H1 (cell line): ENCODE measurements at regions not wholly inside any gene's neighbourhood (a gene's known extent, or its start where the extent isn't known, plus 50 kb on each side); places are given as distances from the start of the nearest gene placed in this dataset.

ENCODE experiments used
- BRCA1 ChIP-seq: IDR thresholded peaks from 2 replicates; pipeline ENCODE4 v1.6.1; 2012; ENCODE audit warnings: low read depth, low read length, improper control_type of control experiment
- CREB1 ChIP-seq: IDR thresholded peaks from 2 replicates; pipeline ENCODE4 v1.6.1; 2012; ENCODE audit warnings: inconsistent platforms
- CTCF ChIP-seq, 3 experiments: IDR thresholded peaks; 1 replicate in 2 of 3; 2 replicates in 1 of 3; pipeline versions ENCODE4 v1.5.1 to v1.6.1; 2011; ENCODE audit warnings: low read length in 3 of 3, mild to moderate bottlenecking in 3 of 3, inconsistent platforms in 2 of 3, low read depth in 1 of 3, moderate library complexity in 1 of 3; ENCODE audit not compliant: insufficient read depth in 1 of 3; ENCODE audit errors: control extremely low read depth in 1 of 3
- FOSL1 ChIP-seq: IDR thresholded peaks from 2 replicates; pipeline ENCODE4 v1.6.1; 2011; ENCODE audit warnings: mild to moderate bottlenecking, low read depth, low read length, moderate library complexity; ENCODE audit not compliant: insufficient read depth
- JUN ChIP-seq: IDR thresholded peaks from 2 replicates; pipeline ENCODE4 v1.6.1; 2011; ENCODE audit warnings: low read depth, mild to moderate bottlenecking, improper control_type of control experiment, low read length
- JUND ChIP-seq: IDR thresholded peaks from 2 replicates; pipeline ENCODE4 v1.6.1; 2011; ENCODE audit warnings: mild to moderate bottlenecking, improper control_type of control experiment, low read length
- POLR2A ChIP-seq, 2 experiments: IDR thresholded peaks; 1 replicate in 1 of 2; 2 replicates in 1 of 2; pipeline ENCODE4 v1.6.1; 2011; ENCODE audit warnings: low read depth in 2 of 2, low read length in 2 of 2, mild to moderate bottlenecking in 2 of 2; ENCODE audit errors: control extremely low read depth in 1 of 2
- RAD21 ChIP-seq, 2 experiments: IDR thresholded peaks in 1 of 2; conservative IDR thresholded peaks in 1 of 2; 2 replicates each; pipeline ENCODE4 v1.6.1; 2011; ENCODE audit warnings: low read depth in 2 of 2, low read length in 2 of 2, improper control_type of control experiment in 1 of 2, inconsistent platforms in 1 of 2, mild to moderate bottlenecking in 1 of 2, moderate library complexity in 1 of 2
- SIN3A ChIP-seq, 2 experiments: IDR thresholded peaks in 1 of 2; conservative IDR thresholded peaks in 1 of 2; 2 replicates each; pipeline ENCODE4 v1.6.1; 2011 to 2012; ENCODE audit warnings: low read length in 2 of 2, improper control_type of control experiment in 1 of 2, low read depth in 1 of 2, mild to moderate bottlenecking in 1 of 2
- SIX5 ChIP-seq: IDR thresholded peaks from 2 replicates; pipeline ENCODE4 v1.6.1; 2011; ENCODE audit warnings: mild to moderate bottlenecking, low read depth, low read length
- TAF1 ChIP-seq: IDR thresholded peaks from 2 replicates; pipeline ENCODE4 v1.6.1; 2011; ENCODE audit warnings: mild to moderate bottlenecking, low read depth, low read length
- TEAD4 ChIP-seq: IDR thresholded peaks from 2 replicates; pipeline ENCODE4 v1.6.1; 2012; ENCODE audit warnings: low read depth, low read length, inconsistent platforms, mixed read lengths
- YY1 ChIP-seq: IDR thresholded peaks from 2 replicates; pipeline ENCODE4 v1.6.1; 2011; ENCODE audit warnings: low read depth, mild to moderate bottlenecking, low read length

DNA sequence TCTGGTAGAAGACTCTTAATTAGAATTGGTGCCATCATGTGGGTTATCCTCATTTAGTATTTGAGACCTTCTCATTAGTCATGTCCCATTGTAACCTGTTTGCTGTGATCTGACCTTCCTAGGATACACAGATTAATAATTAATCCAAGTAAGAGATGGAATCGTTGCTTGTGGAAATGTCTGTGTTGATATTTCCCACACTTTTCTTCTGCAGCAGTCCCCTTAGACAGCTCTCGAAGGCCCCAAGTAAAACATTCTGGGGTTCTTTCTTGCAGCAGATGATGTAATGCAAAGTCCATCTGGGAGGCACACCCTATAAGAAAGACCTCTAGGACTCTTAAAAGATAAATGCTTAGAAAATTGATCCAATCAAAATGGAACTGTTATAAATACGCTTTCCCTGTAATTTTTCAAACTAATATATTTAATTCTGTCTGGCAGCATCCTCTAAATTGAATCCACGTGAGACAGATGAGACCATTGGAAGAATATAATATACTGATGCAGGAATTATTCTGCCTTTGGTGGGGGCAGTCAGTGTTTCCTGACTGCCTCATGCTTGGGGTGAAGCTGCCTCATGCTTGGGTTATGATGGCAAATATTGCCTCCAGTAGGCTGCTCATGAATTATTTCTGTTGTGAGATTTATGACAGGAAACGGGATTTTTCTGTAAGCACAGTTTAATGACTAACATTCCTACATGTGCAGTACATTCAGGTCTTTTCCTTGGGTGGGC, 54.5 kb upstream of the ARMC2 start:
- no peak for TF ChIP-seq TAF1
- TF ChIP-seq CREB1 = no peak
- no peak for TF ChIP-seq RAD21 (IDR thresholded peaks at IDR 0.05 in 1 of 2, conservative IDR thresholded peaks at IDR 0.05 in 1 of 2; ENCODE audit: low read depth in 2 of 2, low read length in 2 of 2)
- no peak for TF ChIP-seq CTCF (IDR thresholded peaks at IDR 0.05; ENCODE audit: control extremely low read depth in 1 of 3, insufficient read depth in 1 of 3, low read depth in 1 of 3, low read length in 3 of 3)
- TF ChIP-seq JUN = no peak
- TF ChIP-seq POLR2A (IDR thresholded peaks at IDR 0.05; ENCODE audit: control extremely low read depth in 1 of 2, low read depth in 2 of 2, low read length in 2 of 2) = no peak
- TF ChIP-seq TEAD4 = no peak
- no peak for TF ChIP-seq SIX5
- TF ChIP-seq FOSL1 = no peak
- no peak for TF ChIP-seq JUND
- no peak for TF ChIP-seq YY1
- TF ChIP-seq SIN3A (conservative IDR thresholded peaks at IDR 0.05 in 1 of 2, IDR thresholded peaks at IDR 0.05 in 1 of 2; ENCODE audit: low read depth in 1 of 2, low read length in 2 of 2) = no peak
- no peak for TF ChIP-seq BRCA1
